ENCODE measurements at regions not wholly inside any gene's neighbourhood (a gene's known extent, or its start where the extent isn't known, plus 50 kb on each side); places are given as distances from the start of the nearest gene placed in this dataset.

GRCh38 chr4:180528003-180528402 lies 1715.2 kb upstream of the TENM3 start:
- no peak overlapping the region for H3K9ac ChIP-seq (ENCODE audit: low read length)
- H4K20me1 ChIP-seq (ENCODE audit: insufficient read depth, low read length) = no peaks in the 10 kb centered on the region
- no peak overlapping the region for H3K27ac ChIP-seq (ENCODE audit: low read length)
- no peak overlapping the region for H3K4me2 ChIP-seq (ENCODE audit: low read depth, low read length)
- no peaks in the 10 kb centered on the region for H3K9me2 ChIP-seq (replicated peaks; ENCODE audit: insufficient read depth, low read length)
- no peaks in the 10 kb centered on the region for H3K4me1 ChIP-seq (ENCODE audit: low read length)
- no peak overlapping the region for H3K4me3 ChIP-seq (ENCODE audit: low read length)
- H2AFZ ChIP-seq (ENCODE audit: low read length) = no peak overlapping the region
- H3K36me3 ChIP-seq (replicated peaks; ENCODE audit: insufficient read depth, low read length) = no peaks in the 10 kb centered on the region
- no peaks in the 10 kb centered on the region for H3K79me2 ChIP-seq (ENCODE audit: low read length)
- DNase-seq = no peak
- H3K27me3 ChIP-seq (replicated peaks; ENCODE audit: insufficient read depth, low read length) = no peaks in the 10 kb centered on the region
- no peaks in the 10 kb centered on the region for H3F3A ChIP-seq (ENCODE audit: insufficient read depth, low read length)
- H3K9me3 ChIP-seq (replicated peaks; ENCODE audit: insufficient read depth, low read length) = no peaks in the 10 kb centered on the region
- TF ChIP-seq CTCF (IDR thresholded peaks at IDR 0.05; ENCODE audit: low read length) (no peak), EZH2 (optimal IDR thresholded peaks at IDR 0.05; ENCODE audit: low read depth, low read length) (no peak), EZH2phosphoT487 (IDR thresholded peaks at IDR 0.05; ENCODE audit: low read length) (no peak)

- no peak for TF ChIP-seq EZH2phosphoT487 (IDR thresholded peaks at IDR 0.05; ENCODE audit: low read length)
- no peak for TF ChIP-seq EZH2 (optimal IDR thresholded peaks at IDR 0.05; ENCODE audit: low read depth, low read length)
- no peak for TF ChIP-seq CTCF (IDR thresholded peaks at IDR 0.05; ENCODE audit: low read length)
- Histone ChIP-seq H3K9me3 (replicated peaks; ENCODE audit: insufficient read depth, low read length) (no peaks in the 10 kb centered on the region), H3K36me3 (replicated peaks; ENCODE audit: insufficient read depth, low read length) (no peaks in the 10 kb centered on the region)
These were observed 1712.4 kb upstream of the TENM3 start for GRCh38 chr4:180530787-180531186.

GRCh38 chr4:180532691-180533090 lies 1710.5 kb upstream of the TENM3 start:
- H3K79me2 ChIP-seq (ENCODE audit: low read length) = no peaks in the 10 kb centered on the region
- H3K27ac ChIP-seq (ENCODE audit: low read length) = no peak overlapping the region
- H3K4me3 ChIP-seq (ENCODE audit: low read length) = no peak overlapping the region
- H4K20me1 ChIP-seq (ENCODE audit: insufficient read depth, low read length) = no peaks in the 10 kb centered on the region
- peaks cover 4% of the 10 kb centered on the region; the same call in 1 of the 2 replicates for H3K27me3 ChIP-seq (replicated peaks; ENCODE audit: insufficient read depth, low read length)
- no peaks in the 10 kb centered on the region for H3K4me1 ChIP-seq (ENCODE audit: low read length)
- no peak overlapping the region for H3K4me2 ChIP-seq (ENCODE audit: low read depth, low read length)
- no peak overlapping the region for H3K9ac ChIP-seq (ENCODE audit: low read length)
- no peaks in the 10 kb centered on the region for H3F3A ChIP-seq (ENCODE audit: insufficient read depth, low read length)
- no peak overlapping the region for H2AFZ ChIP-seq (ENCODE audit: low read length)
- no peak for DNase-seq
- TF ChIP-seq CTCF (IDR thresholded peaks at IDR 0.05; ENCODE audit: low read length) (no peak), EZH2 (optimal IDR thresholded peaks at IDR 0.05; ENCODE audit: low read depth, low read length) (no peak), EZH2phosphoT487 (IDR thresholded peaks at IDR 0.05; ENCODE audit: low read length) (no peak)
- no peaks in the 10 kb centered on the region for H3K9me2 ChIP-seq (replicated peaks; ENCODE audit: insufficient read depth, low read length)
- no peaks in the 10 kb centered on the region for H3K36me3 ChIP-seq (replicated peaks; ENCODE audit: insufficient read depth, low read length)
- H3K9me3 ChIP-seq (replicated peaks; ENCODE audit: insufficient read depth, low read length) = no peaks in the 10 kb centered on the region

More at GRCh38 chr4:180530787-180531186, 1712.4 kb upstream of the TENM3 start:
- H2AFZ ChIP-seq (ENCODE audit: low read length) = no peak overlapping the region
- no peaks in the 10 kb centered on the region for H3K27me3 ChIP-seq (replicated peaks; ENCODE audit: insufficient read depth, low read length)
- no peak overlapping the region for H3K4me2 ChIP-seq (ENCODE audit: low read depth, low read length)
- H3K79me2 ChIP-seq (ENCODE audit: low read length) = no peaks in the 10 kb centered on the region
- no peak overlapping the region for H3K4me3 ChIP-seq (ENCODE audit: low read length)
- H3K27ac ChIP-seq (ENCODE audit: low read length) = no peak overlapping the region
- H3K4me1 ChIP-seq (ENCODE audit: low read length) = no peaks in the 10 kb centered on the region
- H3K9me2 ChIP-seq (replicated peaks; ENCODE audit: insufficient read depth, low read length) = no peaks in the 10 kb centered on the region
- H3F3A ChIP-seq (ENCODE audit: insufficient read depth, low read length) = no peaks in the 10 kb centered on the region
- H4K20me1 ChIP-seq (ENCODE audit: insufficient read depth, low read length) = no peaks in the 10 kb centered on the region
- no peak for DNase-seq
- H3K9ac ChIP-seq (ENCODE audit: low read length) = no peak overlapping the region

All from MM.1S (cell line).